WTC11 (cell line): ENCODE measurements at regions not wholly inside any gene's neighbourhood (a gene's known extent, or its start where the extent isn't known, plus 50 kb on each side); places are given as distances from the start of the nearest gene placed in this dataset.
A peak's percentile ranks its signal among the peaks of the same experiment; 100 is the strongest.
"Not testable (repeated sequence)": the region's sequence is repeated elsewhere in the genome, so short reads cannot be mapped to it uniquely, and the experiment has no call there.

Source experiments
- ATAC-seq: fragments of 200-7000 bp; cut with Tn5 transposase; 2 replicates; pipeline ENCODE4 v1.10.0; 2021; ENCODE audit warnings: mild to moderate bottlenecking, moderate library complexity
- CTCF ChIA-PET: fragments of 300-600 bp; sonication (Branson Sonifier 250); formaldehyde crosslinking; loops from one replicate; lab custom pipeline; 2021; ENCODE audit warnings: antibody characterized with exemption; lab: Charles Lee
- POLR2A ChIA-PET: fragments of 350-600 bp; sonication (Branson Sonifier 250); formaldehyde crosslinking; loops from one replicate; lab custom pipeline; 2021; ENCODE audit warnings: antibody characterized with exemption; lab: Charles Lee
- DNase-seq: peaks from one replicate; pipeline ENCODE4 v3.0.0; 2021; ENCODE audit warnings: low spot score
- H3K27ac Mint-ChIP-seq: 2 replicates; pipeline ENCODE4 v1.8.0; 2021; ENCODE audit warnings: mixed read lengths
- H3K27me3 Mint-ChIP-seq: 2 replicates; pipeline ENCODE4 v1.8.0; 2021; ENCODE audit warnings: low read depth, mild to moderate bottlenecking, moderate library complexity, mixed read lengths
- H3K36me3 Mint-ChIP-seq: 2 replicates; pipeline ENCODE4 v1.8.0; 2021; ENCODE audit warnings: mixed read lengths
- H3K4me1 Mint-ChIP-seq: 2 replicates; pipeline ENCODE4 v1.8.0; 2022; ENCODE audit warnings: mixed read lengths
- H3K4me3 Mint-ChIP-seq: 2 replicates; pipeline ENCODE4 v1.8.0; 2021; ENCODE audit warnings: mild to moderate bottlenecking, moderate library complexity, mixed read lengths
- H3K9me3 Mint-ChIP-seq: 2 replicates; pipeline ENCODE4 v1.8.0; 2021; ENCODE audit warnings: mixed read lengths
- ATF2 ChIP-seq: sonication (generic); formaldehyde crosslinking; IDR thresholded peaks from 2 replicates; pipeline ENCODE4 v1.8.1; 2022; ENCODE audit warnings: low read depth, missing genetic modification reagents, borderline replicate concordance
- CREM ChIP-seq: sonication (generic); formaldehyde crosslinking; IDR thresholded peaks from 2 replicates; pipeline ENCODE4 v1.8.1; 2022; ENCODE audit warnings: mild to moderate bottlenecking, missing genetic modification reagents, moderate library complexity
- ESRRA ChIP-seq: sonication (generic); formaldehyde crosslinking; IDR thresholded peaks from 2 replicates; pipeline ENCODE4 v1.8.1; 2022; ENCODE audit warnings: mild to moderate bottlenecking, missing genetic modification reagents, borderline replicate concordance
- FOXK1 ChIP-seq: sonication (generic); formaldehyde crosslinking; IDR thresholded peaks from 2 replicates; pipeline ENCODE4 v1.8.0; 2022; ENCODE audit warnings: mild to moderate bottlenecking, moderate library complexity, missing genetic modification reagents
- JUN ChIP-seq: sonication (generic); formaldehyde crosslinking; IDR thresholded peaks from 2 replicates; pipeline ENCODE4 v1.8.0; 2023; ENCODE audit warnings: mild to moderate bottlenecking, missing genetic modification reagents
- NFE2L1 ChIP-seq: sonication (generic); formaldehyde crosslinking; IDR thresholded peaks from 2 replicates; pipeline ENCODE4 v1.8.1; 2023; ENCODE audit warnings: missing genetic modification reagents
- PREB ChIP-seq: sonication (generic); formaldehyde crosslinking; IDR thresholded peaks from 2 replicates; pipeline ENCODE4 v1.8.1; 2022; ENCODE audit warnings: mild to moderate bottlenecking, missing genetic modification reagents, moderate library complexity, borderline replicate concordance
- SP1 ChIP-seq: sonication (generic); formaldehyde crosslinking; conservative IDR thresholded peaks from 2 replicates; pipeline ENCODE4 v1.8.1; 2022; ENCODE audit warnings: missing genetic modification reagents
- USF1 ChIP-seq: sonication (generic); formaldehyde crosslinking; IDR thresholded peaks from 2 replicates; pipeline ENCODE4 v1.8.0; 2022; ENCODE audit warnings: mild to moderate bottlenecking, missing genetic modification reagents
- ZBTB21 ChIP-seq: sonication (generic); formaldehyde crosslinking; IDR thresholded peaks from 2 replicates; pipeline ENCODE4 v1.8.1; 2023; ENCODE audit warnings: mild to moderate bottlenecking, missing genetic modification reagents, borderline replicate concordance
- ZNF232 ChIP-seq: sonication (generic); formaldehyde crosslinking; IDR thresholded peaks from 2 replicates; pipeline ENCODE4 v1.8.0; 2022; ENCODE audit warnings: mild to moderate bottlenecking, missing genetic modification reagents
- TF ChIP-seq, protein P1 (sequence below): fragments of 250-450 bp; sonication (Bioruptor Pico); IDR thresholded peaks from 2 replicates; pipeline ENCODE4 v1.9.0; 2021; ENCODE audit warnings: mild to moderate bottlenecking
- TF ChIP-seq, protein P2 (sequence below): fragments of 250-450 bp; sonication (Bioruptor Pico); IDR thresholded peaks from 2 replicates; pipeline ENCODE4 v1.8.0; 2021; ENCODE audit warnings: mild to moderate bottlenecking

GRCh38 chr13:32840989-32841713 lies 175.1 kb upstream of the KL start:
- ChIA-PET POLR2A (no interaction called here), CTCF (no interaction called here)
- no peak overlapping the region for H3K4me3 Mint-ChIP-seq
- H3K27me3 Mint-ChIP-seq = no peaks in the 10 kb centered on the region
- no peak overlapping the region for H3K27ac Mint-ChIP-seq
- peaks cover 10% of the 10 kb centered on the region for H3K9me3 Mint-ChIP-seq
- DNase-seq (no peak), ATAC-seq (no peak)
- peaks cover 26% of the 10 kb centered on the region for H3K4me1 Mint-ChIP-seq
- H3K36me3 Mint-ChIP-seq = peaks cover under 1% of the 10 kb centered on the region
- no peak for TF ChIP-seq PREB (CRISPR knock-in tag)
- no peak for TF ChIP-seq SP1 (CRISPR knock-in tag)
- TF ChIP-seq, protein P1, sequence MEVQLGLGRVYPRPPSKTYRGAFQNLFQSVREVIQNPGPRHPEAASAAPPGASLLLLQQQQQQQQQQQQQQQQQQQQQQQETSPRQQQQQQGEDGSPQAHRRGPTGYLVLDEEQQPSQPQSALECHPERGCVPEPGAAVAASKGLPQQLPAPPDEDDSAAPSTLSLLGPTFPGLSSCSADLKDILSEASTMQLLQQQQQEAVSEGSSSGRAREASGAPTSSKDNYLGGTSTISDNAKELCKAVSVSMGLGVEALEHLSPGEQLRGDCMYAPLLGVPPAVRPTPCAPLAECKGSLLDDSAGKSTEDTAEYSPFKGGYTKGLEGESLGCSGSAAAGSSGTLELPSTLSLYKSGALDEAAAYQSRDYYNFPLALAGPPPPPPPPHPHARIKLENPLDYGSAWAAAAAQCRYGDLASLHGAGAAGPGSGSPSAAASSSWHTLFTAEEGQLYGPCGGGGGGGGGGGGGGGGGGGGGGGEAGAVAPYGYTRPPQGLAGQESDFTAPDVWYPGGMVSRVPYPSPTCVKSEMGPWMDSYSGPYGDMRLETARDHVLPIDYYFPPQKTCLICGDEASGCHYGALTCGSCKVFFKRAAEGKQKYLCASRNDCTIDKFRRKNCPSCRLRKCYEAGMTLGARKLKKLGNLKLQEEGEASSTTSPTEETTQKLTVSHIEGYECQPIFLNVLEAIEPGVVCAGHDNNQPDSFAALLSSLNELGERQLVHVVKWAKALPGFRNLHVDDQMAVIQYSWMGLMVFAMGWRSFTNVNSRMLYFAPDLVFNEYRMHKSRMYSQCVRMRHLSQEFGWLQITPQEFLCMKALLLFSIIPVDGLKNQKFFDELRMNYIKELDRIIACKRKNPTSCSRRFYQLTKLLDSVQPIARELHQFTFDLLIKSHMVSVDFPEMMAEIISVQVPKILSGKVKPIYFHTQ = no peak
- no peak for TF ChIP-seq NFE2L1 (CRISPR knock-in tag)
- no peak for TF ChIP-seq ZNF232 (CRISPR knock-in tag)
- TF ChIP-seq JUN (CRISPR knock-in tag) = no peak
- TF ChIP-seq FOXK1 (CRISPR knock-in tag) = no peak
- TF ChIP-seq, protein P2, sequence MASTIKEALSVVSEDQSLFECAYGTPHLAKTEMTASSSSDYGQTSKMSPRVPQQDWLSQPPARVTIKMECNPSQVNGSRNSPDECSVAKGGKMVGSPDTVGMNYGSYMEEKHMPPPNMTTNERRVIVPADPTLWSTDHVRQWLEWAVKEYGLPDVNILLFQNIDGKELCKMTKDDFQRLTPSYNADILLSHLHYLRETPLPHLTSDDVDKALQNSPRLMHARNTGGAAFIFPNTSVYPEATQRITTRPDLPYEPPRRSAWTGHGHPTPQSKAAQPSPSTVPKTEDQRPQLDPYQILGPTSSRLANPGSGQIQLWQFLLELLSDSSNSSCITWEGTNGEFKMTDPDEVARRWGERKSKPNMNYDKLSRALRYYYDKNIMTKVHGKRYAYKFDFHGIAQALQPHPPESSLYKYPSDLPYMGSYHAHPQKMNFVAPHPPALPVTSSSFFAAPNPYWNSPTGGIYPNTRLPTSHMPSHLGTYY (CRISPR knock-in tag) = no peak

GRCh38 chr13:32845952-32846950 lies 170.0 kb upstream of the KL start:
- Mint-ChIP-seq H3K27me3 (peaks cover 7% of the 10 kb centered on the region; the same call in 1 of the 2 replicates), H3K27ac (no peak overlapping the region), H3K4me3 (no peak overlapping the region)
- DNase-seq = peak; percentile 52
- CTCF ChIA-PET = interaction anchor here (1.1 to 1.2 kb wide), 2 partner anchors 17 to 260 kb away, joined by 3 to 4 read pairs; partner anchors contain the start of gene PDS5B
- ATAC-seq = peak; percentile 88
- TF ChIP-seq CREM (CRISPR knock-in tag) (no peak), ATF2 (CRISPR knock-in tag) (no peak), ESRRA (CRISPR knock-in tag) (no peak), ZBTB21 (CRISPR knock-in tag) (no peak), USF1 (CRISPR knock-in tag) (no peak)
- TF ChIP-seq, protein P1 = no peak
- TF ChIP-seq, all 79 proteins: peak for 0
- Mint-ChIP-seq H3K36me3 (peaks cover 2% of the 10 kb centered on the region; the same call in 1 of the 2 replicates), H3K9me3 (peaks cover 16% of the 10 kb centered on the region), H3K4me1 (peaks cover 22% of the 10 kb centered on the region)
- POLR2A ChIA-PET = no interaction called here

DNA sequence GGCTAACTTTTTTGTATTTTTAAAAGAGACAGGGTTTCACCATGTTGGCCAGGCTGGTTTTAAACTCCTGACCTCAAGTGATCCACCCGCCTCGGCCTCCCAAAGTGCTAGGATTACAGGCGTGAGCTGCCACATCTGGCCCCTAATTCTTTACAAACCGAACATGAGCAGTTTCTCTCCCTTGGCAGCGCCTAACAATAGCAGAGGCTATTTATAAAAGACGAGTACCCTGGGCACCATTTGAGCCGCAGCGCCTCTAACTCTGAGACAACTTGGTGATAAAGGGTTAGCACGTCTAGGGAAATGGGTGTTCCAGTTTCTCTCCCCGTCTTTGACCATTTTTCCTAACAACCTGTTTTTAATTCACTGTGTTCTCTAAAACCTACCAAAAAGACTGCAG lies 168.2 kb upstream of the KL start:
- H3K4me1 Mint-ChIP-seq = peaks cover 30% of the 10 kb centered on the region
- H3K4me3 Mint-ChIP-seq, H3K36me3 Mint-ChIP-seq, POLR2A ChIA-PET, H3K9me3 Mint-ChIP-seq, DNase-seq, ATAC-seq, CTCF ChIA-PET, H3K27me3 Mint-ChIP-seq, H3K27ac Mint-ChIP-seq: not testable (repeated sequence)
